Fibroblast of villous mesenchyme (primary cell): ENCODE measurements at regions not wholly inside any gene's neighbourhood (a gene's known extent, or its start where the extent isn't known, plus 50 kb on each side); places are given as distances from the start of the nearest gene placed in this dataset.
"Not testable (repeated sequence)": the region's sequence is repeated elsewhere in the genome, so short reads cannot be mapped to it uniquely, and the experiment has no call there.

ENCODE experiments used
- DNase-seq: peaks from one replicate; pipeline ENCODE4 v3.0.0-alpha.2; 2010; ENCODE audit warnings: low read depth
- H3K4me3 ChIP-seq: 2 replicates; pipeline ENCODE4 v1.5.1; 2011; ENCODE audit warnings: low read depth, mild to moderate bottlenecking, low read length
- CTCF ChIP-seq: IDR thresholded peaks from 2 replicates; pipeline ENCODE4 v1.5.1; 2012; ENCODE audit warnings: low read depth, mild to moderate bottlenecking, low read length; ENCODE audit not compliant: insufficient read depth

GRCh38 chrX:81392396-81392795 lies 190.5 kb downstream of the SH3BGRL start:
- H3K4me3 ChIP-seq, result no peak overlapping the region
- no peak for TF ChIP-seq CTCF
- DNase-seq, result no peak

- TF ChIP-seq CTCF, result no peak
- H3K4me3 ChIP-seq, result no peak overlapping the region
- DNase-seq, result no peak
Measured at GRCh38 chrX:81405781-81406180, 203.9 kb downstream of the SH3BGRL start.

- no peak for DNase-seq
- no peak overlapping the region for H3K4me3 ChIP-seq
- no peak for TF ChIP-seq CTCF
Measured at GRCh38 chrX:81411517-81411916, 209.6 kb downstream of the SH3BGRL start.

GRCh38 chrX:81412428-81412827 lies 210.5 kb downstream of the SH3BGRL start:
- H3K4me3 ChIP-seq, result no peak overlapping the region
- DNase-seq, result no peak
- TF ChIP-seq CTCF, result no peak

- H3K4me3 ChIP-seq, DNase-seq: not testable (repeated sequence)
Measured at GRCh38 chrX:81412857-81413256, 211.0 kb downstream of the SH3BGRL start.

GRCh38 chrX:81414630-81415029 lies 212.7 kb downstream of the SH3BGRL start:
- peak; percentile 19 for TF ChIP-seq CTCF
- no peak overlapping the region for H3K4me3 ChIP-seq
- peak; percentile 8 for DNase-seq
